T-helper 17 cell (primary cell): ENCODE measurements at regions not wholly inside any gene's neighbourhood (a gene's known extent, or its start where the extent isn't known, plus 50 kb on each side); places are given as distances from the start of the nearest gene placed in this dataset.

Source experiments
- ATAC-seq: fragments of 150-1000 bp; cut with Tn5 transposase; 2 replicates; pipeline ENCODE4 v1.10.0; 2021; ENCODE audit warnings: mild to moderate bottlenecking, moderate library complexity
- DNase-seq, 3 donors: peaks; one replicate each; pipeline versions ENCODE4 v3.0.0 to v3.0.0-alpha.2; 2020 to 2021
- H3K9me3 ChIP-seq: one replicate; pipeline ENCODE4 v1.7.0; 2013; ENCODE audit warnings: low read length, mild to moderate bottlenecking; ENCODE audit not compliant: control insufficient read depth, poor library complexity, severe bottlenecking
- H3K27ac Mint-ChIP-seq: one replicate; pipeline ENCODE4 v1.8.0; 2022; ENCODE audit warnings: mild to moderate bottlenecking, moderate library complexity, mixed read lengths
- H3K27me3 Mint-ChIP-seq: one replicate; pipeline ENCODE4 v1.8.0; 2022; ENCODE audit warnings: mixed read lengths
- H3K36me3 Mint-ChIP-seq: one replicate; pipeline ENCODE4 v1.8.0; 2022; ENCODE audit warnings: low read depth, mixed read lengths
- H3K4me1 Mint-ChIP-seq: one replicate; pipeline ENCODE4 v1.8.0; 2022; ENCODE audit warnings: mild to moderate bottlenecking, mixed read lengths
- H3K4me3 Mint-ChIP-seq: one replicate; pipeline ENCODE4 v1.8.0; 2022; ENCODE audit warnings: mild to moderate bottlenecking, moderate library complexity, mixed read lengths

DNA sequence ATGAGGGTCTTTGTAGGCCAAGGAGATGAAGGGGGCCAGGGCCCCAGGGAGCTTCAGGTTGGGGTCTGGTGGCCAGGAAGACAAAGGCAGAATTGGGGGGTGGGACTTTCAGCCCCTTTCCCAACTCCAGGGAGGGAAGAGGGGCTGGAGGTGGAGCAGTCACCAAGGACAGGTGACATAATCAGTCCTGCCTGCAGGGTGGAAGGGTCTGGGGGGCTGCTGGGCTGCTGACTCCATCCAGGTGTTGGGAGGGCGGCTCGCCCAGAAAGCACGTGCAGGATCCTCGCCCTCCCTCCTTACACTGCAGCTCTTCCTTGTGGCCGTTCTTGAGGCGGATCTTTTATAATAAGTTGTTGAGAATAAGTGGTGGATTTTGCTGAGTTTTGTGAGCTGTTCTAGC is 1491.1 kb downstream of the TBC1D22A start:
- DNase-seq (no peak), ATAC-seq (no peak)
- Mint-ChIP-seq H3K4me3 (no peak overlapping the region), H3K27ac (no peak overlapping the region), H3K4me1 (peaks cover 2% of the 10 kb centered on the region), H3K36me3 (no peaks in the 10 kb centered on the region), H3K27me3 (peaks cover 16% of the 10 kb centered on the region)
- no peaks in the 10 kb centered on the region for H3K9me3 ChIP-seq

DNA sequence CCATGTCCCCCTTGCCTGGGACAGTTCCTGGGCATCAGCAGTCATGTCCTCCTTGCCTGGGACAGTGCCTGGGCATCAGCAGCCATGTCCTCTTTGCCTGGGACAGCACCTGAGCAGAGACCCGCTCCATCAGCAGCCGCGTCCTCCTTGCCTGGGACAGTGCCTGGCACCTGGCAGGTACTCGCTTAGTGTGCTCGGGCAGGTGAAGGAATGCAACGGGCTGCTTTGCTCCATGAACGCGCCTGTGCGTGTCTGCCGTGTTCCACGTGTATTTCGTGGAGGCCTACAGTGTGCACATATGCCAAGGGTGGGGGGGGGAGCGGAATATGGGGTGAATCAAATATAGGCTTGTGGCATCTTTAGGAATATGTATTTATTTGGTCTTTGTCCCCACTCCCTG is 1490.7 kb downstream of the TBC1D22A start:
- H3K27me3 Mint-ChIP-seq = peaks cover 17% of the 10 kb centered on the region

DNA sequence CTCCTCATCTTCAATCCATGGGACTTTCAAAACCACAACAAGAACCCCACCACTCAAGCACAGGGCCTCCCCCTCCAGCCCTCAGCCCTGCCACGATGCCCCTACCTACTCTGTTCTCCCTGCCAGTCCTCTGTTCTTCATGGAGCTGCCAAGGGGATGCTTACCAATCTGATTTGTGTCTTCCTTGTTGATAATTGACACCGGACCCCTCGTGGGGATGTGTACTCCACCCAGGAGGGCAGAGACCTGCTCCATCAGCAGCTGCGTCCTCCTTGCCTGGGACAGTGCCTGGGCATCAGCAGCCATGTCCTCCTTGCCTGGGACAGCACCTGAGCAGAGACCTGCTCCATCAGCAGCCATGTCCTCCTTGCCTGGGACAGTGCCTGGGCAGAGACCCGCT is 1489.2 kb downstream of the TBC1D22A start:
- H3K9me3 ChIP-seq = no peaks in the 10 kb centered on the region
- no peak for ATAC-seq
- no peaks in the 10 kb centered on the region for H3K36me3 Mint-ChIP-seq
- peaks cover 2% of the 10 kb centered on the region for H3K4me1 Mint-ChIP-seq
- H3K27me3 Mint-ChIP-seq = peaks cover 24% of the 10 kb centered on the region
- no peak for DNase-seq
- no peak overlapping the region for H3K27ac Mint-ChIP-seq
- H3K4me3 Mint-ChIP-seq = no peak overlapping the region

More for the DNA sequence above, 1490.7 kb downstream of the TBC1D22A start:
- Mint-ChIP-seq H3K4me1 (peaks cover 2% of the 10 kb centered on the region), H3K4me3 (no peak overlapping the region), H3K27ac (no peak overlapping the region), H3K36me3 (no peaks in the 10 kb centered on the region)
- H3K9me3 ChIP-seq = no peaks in the 10 kb centered on the region
- DNase-seq (no peak), ATAC-seq (no peak)

DNA sequence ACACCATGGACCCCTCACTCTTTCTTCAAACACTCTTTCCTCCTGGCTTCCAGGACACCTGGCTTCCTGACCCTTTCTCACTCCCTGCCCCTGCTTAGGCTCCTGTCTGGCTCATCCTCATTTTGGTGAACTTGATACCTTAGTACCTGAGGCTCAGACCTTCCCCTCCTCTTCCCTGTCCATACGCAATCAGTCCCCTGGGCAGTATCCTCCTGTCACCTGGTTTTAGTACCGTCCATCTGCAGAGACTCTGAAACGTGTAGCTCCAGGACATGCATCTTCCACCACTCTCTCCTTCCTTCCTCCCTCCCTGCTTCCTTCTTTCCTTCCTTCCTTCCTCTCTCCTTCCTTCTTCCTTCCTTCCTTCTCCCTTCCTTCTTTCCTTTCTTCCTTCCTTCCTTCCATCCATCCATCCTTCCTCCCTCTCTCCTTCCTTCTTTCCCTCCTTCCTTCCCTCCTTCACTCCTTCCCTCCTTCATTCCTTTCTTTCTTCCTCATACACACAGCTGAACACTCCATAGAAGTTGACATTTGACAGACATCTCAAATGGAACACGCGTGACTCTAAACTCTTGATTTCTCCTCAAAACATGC is 1488.6 kb downstream of the TBC1D22A start:
- Mint-ChIP-seq H3K4me1 (peaks cover 2% of the 10 kb centered on the region), H3K36me3 (no peaks in the 10 kb centered on the region), H3K27me3 (peaks cover 28% of the 10 kb centered on the region), H3K27ac (no peak overlapping the region), H3K4me3 (no peak overlapping the region)
- no peaks in the 10 kb centered on the region for H3K9me3 ChIP-seq
- DNase-seq = no peak
- ATAC-seq = no peak

DNA sequence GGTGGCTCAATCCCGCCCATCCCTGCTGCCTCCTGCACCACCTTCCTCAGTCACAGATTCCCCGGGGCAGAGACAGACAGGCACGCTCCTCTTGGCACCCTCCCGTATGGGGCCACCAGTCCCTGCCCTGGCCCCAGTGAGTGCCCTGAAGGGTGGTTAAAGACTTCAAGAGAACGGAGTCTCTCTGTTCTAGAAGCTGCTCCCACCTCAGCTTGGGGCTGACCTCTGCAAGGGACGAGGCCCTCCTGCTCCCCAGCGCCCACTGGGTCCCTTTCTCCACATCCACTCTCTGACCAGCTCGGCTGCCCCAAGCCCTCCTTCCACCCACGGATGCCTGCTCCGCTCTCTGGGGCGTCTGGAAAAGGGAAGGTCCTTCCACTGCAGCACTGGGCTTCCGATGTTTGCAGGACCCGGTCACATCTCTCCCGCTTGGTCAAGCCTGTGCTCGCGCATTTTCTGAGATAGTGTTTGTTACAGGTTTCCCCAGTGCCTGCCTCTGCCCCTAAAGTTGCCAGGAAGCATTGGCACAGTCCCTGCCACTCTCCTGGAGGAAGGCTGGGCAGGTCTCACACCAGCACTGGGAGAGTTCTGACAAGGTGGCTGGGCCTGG is 1487.9 kb downstream of the TBC1D22A start:
- Mint-ChIP-seq H3K4me1 (peaks cover 2% of the 10 kb centered on the region), H3K27ac (no peak overlapping the region), H3K36me3 (no peaks in the 10 kb centered on the region), H3K27me3 (peaks cover 28% of the 10 kb centered on the region), H3K4me3 (no peak overlapping the region)
- DNase-seq (no peak), ATAC-seq (no peak)
- no peaks in the 10 kb centered on the region for H3K9me3 ChIP-seq

DNA sequence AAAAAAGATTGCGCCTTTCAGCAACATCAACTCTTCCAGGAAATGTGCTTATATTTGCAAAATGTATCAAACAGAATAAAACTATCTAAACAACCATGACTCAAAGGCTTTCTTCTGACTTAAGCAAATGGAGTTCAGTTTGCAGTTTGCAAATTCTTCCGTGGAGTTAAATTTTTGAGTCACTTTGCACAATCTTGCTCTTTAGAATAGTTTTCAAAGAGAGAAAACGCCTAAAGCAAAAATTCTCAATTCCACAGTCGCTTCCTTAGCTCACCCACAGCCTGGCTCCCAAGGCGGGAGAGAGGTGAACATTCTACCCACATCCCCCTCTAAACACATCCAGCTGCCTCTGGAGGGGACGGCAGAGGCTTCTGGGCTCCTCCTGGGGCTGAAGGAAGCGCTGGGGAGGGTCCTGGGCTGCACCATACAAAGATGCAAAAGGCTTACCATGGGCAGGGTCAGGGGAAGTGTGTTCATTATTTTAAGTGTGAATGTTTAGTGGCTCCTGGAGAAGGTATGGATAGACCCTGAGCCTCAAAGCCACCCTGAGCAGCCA is 1487.3 kb downstream of the TBC1D22A start:
- no peak overlapping the region for H3K4me3 Mint-ChIP-seq
- H3K27me3 Mint-ChIP-seq = peaks cover 28% of the 10 kb centered on the region
- ATAC-seq = no peak
- no peak for DNase-seq
- no peak overlapping the region for H3K27ac Mint-ChIP-seq
- no peaks in the 10 kb centered on the region for H3K36me3 Mint-ChIP-seq
- no peaks in the 10 kb centered on the region for H3K9me3 ChIP-seq
- peaks cover 2% of the 10 kb centered on the region for H3K4me1 Mint-ChIP-seq

DNA sequence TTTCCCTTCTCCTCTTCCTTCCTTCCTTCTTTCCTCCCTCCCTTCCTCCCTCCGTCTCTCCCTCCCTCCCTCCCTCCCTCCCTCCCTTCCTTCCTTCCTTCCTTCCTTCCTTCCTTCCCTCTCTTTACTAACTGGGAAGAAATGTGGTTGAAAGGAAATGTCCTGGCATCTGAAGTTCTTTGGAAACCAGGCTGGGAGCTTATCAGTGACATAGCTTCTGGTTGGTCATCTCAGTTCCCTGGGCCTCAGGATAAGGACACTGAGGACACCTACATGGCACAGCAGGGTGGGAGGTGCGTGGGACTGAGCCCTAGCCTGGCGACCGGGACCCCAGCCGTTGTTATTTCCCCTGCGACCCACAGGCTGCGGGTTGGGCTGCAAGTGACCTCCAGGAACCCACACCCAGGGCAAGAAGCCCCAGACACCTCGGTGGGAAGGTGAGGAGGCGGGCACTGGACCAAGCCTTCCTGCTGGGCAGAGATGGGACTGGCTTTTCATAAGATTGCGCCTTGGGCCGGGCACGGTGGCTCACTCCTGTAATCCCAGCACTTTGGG is 1486.5 kb downstream of the TBC1D22A start:
- H3K36me3 Mint-ChIP-seq = no peaks in the 10 kb centered on the region
- no peak overlapping the region for H3K4me3 Mint-ChIP-seq
- H3K9me3 ChIP-seq = no peaks in the 10 kb centered on the region
- no peak overlapping the region for H3K27ac Mint-ChIP-seq
- peaks cover 2% of the 10 kb centered on the region for H3K4me1 Mint-ChIP-seq
- ATAC-seq = no peak
- H3K27me3 Mint-ChIP-seq = peaks cover 21% of the 10 kb centered on the region
- no peak for DNase-seq

DNA sequence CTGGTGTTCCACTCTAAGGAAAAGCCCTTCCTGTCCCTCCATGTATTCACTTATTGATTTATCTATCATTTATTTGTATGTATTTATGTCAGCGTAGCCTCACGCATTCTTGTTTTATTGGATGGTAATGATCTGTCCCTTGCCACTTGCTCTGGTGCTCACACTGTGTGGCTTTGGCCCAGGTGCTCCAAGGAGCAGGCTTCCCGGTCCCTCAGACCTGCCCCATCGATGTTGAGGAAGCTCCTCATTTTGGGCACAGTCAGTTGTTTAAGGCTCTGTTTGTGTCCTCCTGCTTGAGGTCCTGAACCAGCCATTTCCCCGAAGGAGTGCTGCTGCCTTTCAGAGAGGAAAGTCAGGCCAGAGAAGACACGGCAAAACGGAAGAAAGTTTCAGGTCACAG is 1485.4 kb downstream of the TBC1D22A start:
- H3K4me3 Mint-ChIP-seq = no peak overlapping the region
- no peak for ATAC-seq
- peaks cover 17% of the 10 kb centered on the region for H3K27me3 Mint-ChIP-seq
- no peaks in the 10 kb centered on the region for H3K4me1 Mint-ChIP-seq
- no peak for DNase-seq
- H3K36me3 Mint-ChIP-seq = no peaks in the 10 kb centered on the region
- no peaks in the 10 kb centered on the region for H3K9me3 ChIP-seq
- no peak overlapping the region for H3K27ac Mint-ChIP-seq

DNA sequence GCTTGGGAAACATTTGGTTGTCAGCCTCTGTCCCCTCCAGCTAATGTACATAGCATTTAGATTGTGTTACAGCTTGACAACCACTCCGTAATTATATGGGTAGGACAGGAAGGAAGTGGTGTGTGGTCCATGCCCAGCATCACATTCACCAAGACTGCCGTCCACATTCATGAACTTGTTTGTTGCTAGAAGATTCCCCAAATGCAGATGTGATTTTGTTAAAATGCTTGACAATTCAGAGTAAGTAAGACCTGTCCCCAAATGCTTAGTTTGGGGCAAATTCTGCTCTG is 1482.7 kb downstream of the TBC1D22A start:
- H3K9me3 ChIP-seq = no peaks in the 10 kb centered on the region
- no peaks in the 10 kb centered on the region for H3K36me3 Mint-ChIP-seq
- no peaks in the 10 kb centered on the region for H3K4me1 Mint-ChIP-seq
- H3K27me3 Mint-ChIP-seq = peaks cover 12% of the 10 kb centered on the region
- H3K27ac Mint-ChIP-seq = no peak overlapping the region
- H3K4me3 Mint-ChIP-seq = no peak overlapping the region
- no peak for DNase-seq
- no peak for ATAC-seq

DNA sequence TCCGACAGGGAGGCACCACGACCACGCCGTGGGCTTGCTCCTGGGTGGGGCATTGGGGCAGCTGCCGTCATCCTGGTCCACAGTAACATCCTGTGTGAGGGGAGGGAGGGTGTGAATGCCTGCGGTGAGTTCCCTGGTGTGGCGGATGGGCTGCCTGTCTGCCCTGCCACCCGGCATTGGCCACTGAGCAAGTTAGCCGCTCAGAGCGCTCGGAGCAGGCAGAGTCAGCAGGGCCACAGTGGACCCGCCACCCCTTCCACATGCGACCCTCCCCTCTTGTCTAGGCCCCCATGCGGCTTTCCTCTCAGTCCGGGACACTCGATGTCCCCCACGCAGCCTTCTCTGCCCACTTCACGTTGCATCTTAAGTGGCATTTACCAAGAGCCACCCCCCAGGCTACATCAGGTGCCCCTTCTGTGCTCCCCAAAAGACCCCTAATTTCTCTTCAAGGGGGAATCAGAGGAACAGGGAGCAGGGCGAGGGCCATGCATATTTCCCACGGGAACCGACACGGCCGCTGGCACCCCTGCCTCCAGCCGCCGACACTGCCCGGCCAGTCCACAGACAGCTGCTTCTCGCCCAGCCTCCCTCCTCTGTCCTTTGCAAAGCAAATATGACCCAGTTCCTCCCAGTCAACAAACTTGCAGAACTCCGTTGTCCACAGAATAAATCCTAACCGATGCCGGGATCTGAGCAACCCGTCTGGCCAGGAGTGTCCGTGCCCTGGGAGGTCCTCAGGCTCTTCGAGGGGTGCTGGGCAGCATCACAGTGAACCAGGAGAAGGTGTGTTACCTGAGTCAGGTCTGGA is 1482.1 kb downstream of the TBC1D22A start:
- no peak for ATAC-seq
- Mint-ChIP-seq H3K4me3 (no peak overlapping the region), H3K27me3 (peaks cover 14% of the 10 kb centered on the region), H3K36me3 (no peaks in the 10 kb centered on the region), H3K4me1 (no peaks in the 10 kb centered on the region), H3K27ac (no peak overlapping the region)
- H3K9me3 ChIP-seq = no peaks in the 10 kb centered on the region
- DNase-seq = no peak

DNA sequence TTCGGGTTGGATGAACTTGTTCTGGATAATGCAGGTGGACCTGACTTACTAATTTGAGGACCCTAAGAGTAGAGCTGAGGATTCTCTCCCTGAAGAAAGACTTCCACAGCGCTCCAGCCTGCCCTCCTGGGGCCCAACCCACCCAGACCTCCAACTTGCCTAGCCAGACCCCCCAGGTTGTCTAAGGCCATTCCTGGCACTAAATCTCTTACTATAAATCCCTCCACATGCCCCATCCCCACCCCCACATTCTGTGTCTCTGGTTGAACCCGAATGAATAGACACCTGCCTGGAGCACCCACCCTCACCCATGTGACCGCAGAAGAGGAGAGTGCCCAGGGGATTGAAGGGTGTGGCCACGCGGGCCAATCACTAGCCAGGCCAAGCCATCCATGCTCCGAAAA is 1480.0 kb downstream of the TBC1D22A start:
- no peak overlapping the region for H3K27ac Mint-ChIP-seq
- peaks cover 13% of the 10 kb centered on the region for H3K27me3 Mint-ChIP-seq
- H3K9me3 ChIP-seq = no peaks in the 10 kb centered on the region
- no peaks in the 10 kb centered on the region for H3K36me3 Mint-ChIP-seq
- ATAC-seq (no peak), DNase-seq (no peak)
- H3K4me1 Mint-ChIP-seq = no peaks in the 10 kb centered on the region
- H3K4me3 Mint-ChIP-seq = no peak overlapping the region

DNA sequence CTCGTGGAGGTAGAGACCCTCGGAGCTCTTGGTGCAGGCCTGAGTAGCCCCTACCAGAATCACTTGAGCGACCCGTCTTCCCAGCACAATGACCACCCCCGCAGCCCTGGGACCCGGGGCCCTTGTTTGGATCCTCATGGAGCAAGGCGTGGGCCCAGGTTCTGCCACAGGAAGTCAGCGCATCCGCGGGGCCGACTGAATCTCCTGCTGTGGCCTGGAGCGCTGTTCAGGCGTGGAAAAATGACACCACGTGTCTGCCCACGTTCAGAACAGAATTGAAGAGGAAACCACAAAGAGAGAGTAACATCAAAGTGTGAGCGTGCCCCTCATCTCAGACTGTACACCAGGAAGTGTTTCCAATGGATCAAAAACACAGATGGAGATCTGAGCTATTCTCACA is 1479.2 kb downstream of the TBC1D22A start:
- no peak overlapping the region for H3K27ac Mint-ChIP-seq
- H3K9me3 ChIP-seq = no peaks in the 10 kb centered on the region
- H3K4me1 Mint-ChIP-seq = no peaks in the 10 kb centered on the region
- H3K36me3 Mint-ChIP-seq = no peaks in the 10 kb centered on the region
- peaks cover 11% of the 10 kb centered on the region for H3K27me3 Mint-ChIP-seq
- no peak overlapping the region for H3K4me3 Mint-ChIP-seq
- DNase-seq (no peak), ATAC-seq (no peak)

DNA sequence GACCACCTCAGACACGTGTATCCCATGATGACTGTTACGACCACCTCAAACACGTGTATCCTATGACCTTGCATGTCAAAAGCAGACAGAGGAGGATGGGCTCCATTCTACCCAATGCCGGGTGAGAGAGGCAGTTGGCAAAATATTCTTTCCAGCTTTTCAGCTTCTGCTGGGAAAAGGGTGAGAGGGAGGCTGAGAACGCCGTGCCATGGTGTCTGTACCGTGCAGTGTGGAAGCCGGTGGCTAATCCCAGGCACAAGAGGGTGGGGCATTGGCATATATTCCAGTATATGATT is 1478.4 kb downstream of the TBC1D22A start:
- Mint-ChIP-seq H3K4me1 (no peaks in the 10 kb centered on the region), H3K36me3 (no peaks in the 10 kb centered on the region), H3K27ac (no peak overlapping the region), H3K27me3 (peaks cover 6% of the 10 kb centered on the region), H3K4me3 (no peak overlapping the region)
- DNase-seq (no peak), ATAC-seq (no peak)
- H3K9me3 ChIP-seq = no peaks in the 10 kb centered on the region
